HEK293T (cell line): ENCODE measurements at regions not wholly inside any gene's neighbourhood (a gene's known extent, or its start where the extent isn't known, plus 50 kb on each side); places are given as distances from the start of the nearest gene placed in this dataset.

Source experiments
- CTCF ChIA-PET: fragments of 350-600 bp; formaldehyde crosslinking; extraction: SDS; loops from one replicate; lab custom pipeline; 2021; ENCODE audit warnings: antibody characterized with exemption, inconsistent platforms; lab: Yijun Ruan, JAX
- POLR2A ChIA-PET: fragments of 350-600 bp; formaldehyde crosslinking; extraction: SDS; loops from one replicate; lab custom pipeline; 2020; ENCODE audit warnings: antibody characterized with exemption, inconsistent platforms; lab: Yijun Ruan, JAX
- DNase-seq: peaks from one replicate; pipeline ENCODE4 v3.0.0; 2012; ENCODE audit warnings: mixed read lengths; ENCODE audit errors: extremely low spot score
- ARNT ChIP-seq: fragments of 450-650 bp; IDR thresholded peaks from 2 replicates; pipeline ENCODE4 v1.6.1; 2017; ENCODE audit warnings: mild to moderate bottlenecking
- BHLHE40 ChIP-seq: fragments of 450-650 bp; IDR thresholded peaks from 2 replicates; pipeline ENCODE4 v1.6.1; 2016; ENCODE audit warnings: mild to moderate bottlenecking, moderate library complexity, borderline replicate concordance
- CTBP1 ChIP-seq: fragments of 450-650 bp; IDR thresholded peaks from 2 replicates; pipeline ENCODE4 v1.6.1; 2016; ENCODE audit warnings: borderline replicate concordance
- ELF4 ChIP-seq: fragments of 450-650 bp; IDR thresholded peaks from 2 replicates; pipeline ENCODE4 v1.6.1; 2017; ENCODE audit warnings: antibody characterized with exemption
- FOXA1 ChIP-seq: fragments of 450-650 bp; IDR thresholded peaks from 2 replicates; pipeline ENCODE4 v1.6.1; 2016; ENCODE audit warnings: mild to moderate bottlenecking
- FOXK2 ChIP-seq: fragments of 450-650 bp; IDR thresholded peaks from 2 replicates; pipeline ENCODE4 v1.6.1; 2016; ENCODE audit warnings: mild to moderate bottlenecking
- FOXM1 ChIP-seq: fragments of 450-650 bp; IDR thresholded peaks from 2 replicates; pipeline ENCODE4 v1.6.1; 2017; ENCODE audit warnings: mild to moderate bottlenecking, borderline replicate concordance
- HDGF ChIP-seq: fragments of 450-650 bp; IDR thresholded peaks from 2 replicates; pipeline ENCODE4 v1.6.1; 2017; ENCODE audit warnings: antibody characterized with exemption, borderline replicate concordance
- L3MBTL2 ChIP-seq: fragments of 450-650 bp; conservative IDR thresholded peaks from 2 replicates; pipeline ENCODE4 v1.6.1; 2016; ENCODE audit warnings: mild to moderate bottlenecking
- LEF1 ChIP-seq: fragments of 450-650 bp; IDR thresholded peaks from 2 replicates; pipeline ENCODE4 v1.6.1; 2017; ENCODE audit warnings: mild to moderate bottlenecking, borderline replicate concordance
- NFRKB ChIP-seq: fragments of 450-650 bp; IDR thresholded peaks from 2 replicates; pipeline ENCODE4 v1.6.1; 2016; ENCODE audit warnings: mild to moderate bottlenecking, moderate library complexity
- PKNOX1 ChIP-seq: fragments of 450-650 bp; IDR thresholded peaks from 2 replicates; pipeline ENCODE4 v1.6.1; 2016
- SP1 ChIP-seq: fragments of 450-650 bp; IDR thresholded peaks from 2 replicates; pipeline ENCODE4 v1.6.1; 2017
- SUZ12 ChIP-seq: fragments of 450-650 bp; IDR thresholded peaks from 2 replicates; pipeline ENCODE4 v1.6.1; 2016; ENCODE audit warnings: mild to moderate bottlenecking
- TARDBP ChIP-seq: fragments of 450-650 bp; IDR thresholded peaks from 2 replicates; pipeline ENCODE4 v1.6.1; 2016
- ZNF384 ChIP-seq: fragments of 450-650 bp; IDR thresholded peaks from 2 replicates; pipeline ENCODE4 v1.6.1; 2016

- CTCF ChIA-PET, result no interaction called here
- POLR2A ChIA-PET, result no interaction called here
- no peak for TF ChIP-seq HDGF
- no peak for TF ChIP-seq L3MBTL2
- TF ChIP-seq CTBP1, result no peak
- TF ChIP-seq ARNT, result no peak
- no peak for TF ChIP-seq BHLHE40
- TF ChIP-seq FOXK2, result no peak
- no peak for TF ChIP-seq SP1
- no peak for TF ChIP-seq TARDBP
- no peak for TF ChIP-seq ZNF384
- no peak for TF ChIP-seq PKNOX1
- peak; percentile 6 for DNase-seq
These were observed 83.0 kb upstream of the NAALADL2 start for GRCh38 chr3:174776123-174776522.

GRCh38 chr3:174776636-174777035, 82.5 kb upstream of the NAALADL2 start:
- TF ChIP-seq NFRKB, result no peak
- no peak for TF ChIP-seq FOXA1
- TF ChIP-seq ARNT, result no peak
- TF ChIP-seq L3MBTL2, result no peak
- TF ChIP-seq ELF4, result no peak
- TF ChIP-seq HDGF, result no peak
- no peak for TF ChIP-seq CTBP1
- no peak for TF ChIP-seq SUZ12
- TF ChIP-seq FOXM1, result no peak
- TF ChIP-seq FOXK2, result no peak
- TF ChIP-seq BHLHE40, result no peak
- TF ChIP-seq TARDBP, result no peak
- TF ChIP-seq ZNF384, result no peak
- TF ChIP-seq PKNOX1, result no peak
- POLR2A ChIA-PET, result no interaction called here
- CTCF ChIA-PET, result no interaction called here
- no peak for DNase-seq

DNA sequence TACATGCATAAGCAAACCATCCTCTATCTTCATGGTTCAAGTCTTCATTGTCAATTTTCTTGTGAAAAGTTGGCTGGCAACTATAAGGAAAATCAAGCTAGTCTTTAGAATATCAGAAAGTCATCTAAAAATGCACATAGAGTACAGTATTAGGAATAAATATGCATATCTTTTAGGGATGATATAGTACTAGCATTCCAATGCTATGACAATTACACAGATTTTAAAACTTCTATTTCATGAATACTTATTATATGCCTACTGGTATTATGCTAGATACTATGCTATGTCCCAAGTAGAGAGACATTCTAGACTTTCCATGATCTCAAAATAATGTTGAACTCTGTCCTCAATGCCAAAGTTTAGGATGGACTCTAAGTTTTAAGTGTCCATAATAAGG, 81.3 kb upstream of the NAALADL2 start:
- CTCF ChIA-PET, result no interaction called here
- DNase-seq, result no peak
- POLR2A ChIA-PET, result no interaction called here
- TF ChIP-seq ARNT, result no peak
- no peak for TF ChIP-seq ZNF384
- TF ChIP-seq LEF1, result no peak
- TF ChIP-seq FOXM1, result no peak
- TF ChIP-seq SP1, result no peak
- no peak for TF ChIP-seq TARDBP
- no peak for TF ChIP-seq SUZ12
- TF ChIP-seq HDGF, result no peak
- TF ChIP-seq FOXK2, result no peak
- TF ChIP-seq L3MBTL2, result no peak

DNA sequence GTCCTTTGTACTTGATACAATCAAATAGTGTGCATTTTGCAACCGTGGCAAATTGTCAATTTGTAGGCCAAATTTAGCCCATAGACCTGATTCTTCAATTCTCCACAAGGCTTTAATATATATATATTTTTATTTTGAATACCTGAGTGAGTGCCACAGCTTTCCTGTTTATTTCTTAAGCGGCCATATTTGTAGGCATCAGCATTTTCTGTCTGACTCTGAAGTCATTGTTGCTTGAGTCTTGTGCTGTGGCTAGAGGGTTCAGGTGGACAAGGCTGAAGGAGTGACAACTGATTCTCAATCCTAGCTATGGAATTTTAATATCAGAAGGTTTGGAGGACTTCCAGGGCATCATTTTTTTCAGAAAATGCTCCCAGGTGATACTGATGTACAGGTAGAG, 75.6 kb upstream of the NAALADL2 start:
- no peak for DNase-seq
- TF ChIP-seq PKNOX1 (no peak), HDGF (no peak), NFRKB (no peak), ZNF384 (no peak), L3MBTL2 (no peak), ELF4 (no peak), SP1 (no peak)
- POLR2A ChIA-PET, result no interaction called here
- CTCF ChIA-PET, result no interaction called here

DNA sequence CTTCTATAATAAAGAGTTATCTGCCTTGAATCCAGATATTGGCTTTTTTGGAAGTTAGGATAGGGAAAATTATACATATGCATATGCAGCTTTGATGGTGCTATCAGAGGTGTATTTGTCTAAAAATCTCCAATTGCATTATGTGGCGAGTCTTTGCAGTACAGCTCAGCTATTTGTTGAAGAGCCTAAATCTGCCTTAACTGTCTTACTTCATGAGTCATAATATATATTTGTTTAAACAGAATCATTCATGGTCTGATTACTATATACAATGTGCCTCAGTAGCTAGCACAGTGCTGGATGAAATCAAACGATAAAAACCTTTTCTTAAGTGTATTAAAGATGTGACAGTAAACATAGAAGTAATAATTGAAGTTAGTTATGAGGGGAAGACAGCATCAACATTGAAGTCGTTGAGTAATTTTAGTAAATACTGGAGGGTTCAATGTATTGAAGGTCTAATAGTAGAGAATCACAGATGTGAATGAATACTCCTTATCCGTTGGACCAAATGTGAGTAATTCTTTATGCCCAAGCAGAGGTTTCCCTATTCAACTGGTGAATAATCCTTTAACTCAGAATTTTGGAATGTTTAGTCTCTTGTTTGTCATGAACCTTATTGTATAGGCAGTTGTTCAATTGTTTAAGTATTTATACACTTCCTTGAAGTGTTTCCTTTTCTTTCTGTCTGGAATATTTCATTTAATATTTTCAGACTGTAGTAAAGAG, 74.8 kb upstream of the NAALADL2 start:
- TF ChIP-seq SP1, result no peak
- TF ChIP-seq ARNT, result no peak
- TF ChIP-seq FOXM1, result no peak
- TF ChIP-seq BHLHE40, result no peak
- TF ChIP-seq PKNOX1, result no peak
- TF ChIP-seq LEF1, result no peak
- no peak for TF ChIP-seq CTBP1
- TF ChIP-seq NFRKB, result no peak
- no peak for TF ChIP-seq TARDBP
- TF ChIP-seq ZNF384, result no peak
- no peak for TF ChIP-seq ELF4
- TF ChIP-seq FOXK2, result no peak
- no peak for TF ChIP-seq FOXA1
- no peak for TF ChIP-seq L3MBTL2
- POLR2A ChIA-PET, result no interaction called here
- CTCF ChIA-PET, result no interaction called here
- no peak for DNase-seq

DNA sequence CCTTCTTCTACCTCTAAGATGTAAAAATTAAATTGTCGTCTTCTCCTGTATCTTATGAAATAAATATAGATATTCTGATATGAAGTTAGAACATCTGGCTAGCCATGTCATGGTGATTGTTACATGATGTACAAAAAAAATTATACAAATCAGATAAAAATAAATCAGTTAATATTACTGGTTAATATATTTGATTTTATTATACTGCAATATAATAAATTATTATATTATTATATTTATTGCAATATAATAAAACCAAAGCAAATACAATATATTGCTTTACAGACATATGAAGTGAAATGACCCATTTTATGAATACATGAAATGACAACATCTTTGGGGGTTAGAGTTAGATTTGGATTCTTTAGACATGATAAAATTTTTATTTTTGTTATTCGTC, 72.3 kb upstream of the NAALADL2 start:
- TF ChIP-seq HDGF, result no peak
- TF ChIP-seq FOXM1, result no peak
- TF ChIP-seq CTBP1, result no peak
- TF ChIP-seq NFRKB, result no peak
- TF ChIP-seq TARDBP, result no peak
- no peak for TF ChIP-seq LEF1
- no peak for TF ChIP-seq ELF4
- no peak for TF ChIP-seq SP1
- TF ChIP-seq L3MBTL2, result no peak
- no peak for TF ChIP-seq FOXK2
- no peak for TF ChIP-seq SUZ12
- TF ChIP-seq FOXA1, result no peak
- ChIA-PET CTCF (no interaction called here), POLR2A (no interaction called here)
- DNase-seq, result no peak
